ENCODE measurements at regions not wholly inside any gene's neighbourhood (a gene's known extent, or its start where the extent isn't known, plus 50 kb on each side); places are given as distances from the start of the nearest gene placed in this dataset.

DNA sequence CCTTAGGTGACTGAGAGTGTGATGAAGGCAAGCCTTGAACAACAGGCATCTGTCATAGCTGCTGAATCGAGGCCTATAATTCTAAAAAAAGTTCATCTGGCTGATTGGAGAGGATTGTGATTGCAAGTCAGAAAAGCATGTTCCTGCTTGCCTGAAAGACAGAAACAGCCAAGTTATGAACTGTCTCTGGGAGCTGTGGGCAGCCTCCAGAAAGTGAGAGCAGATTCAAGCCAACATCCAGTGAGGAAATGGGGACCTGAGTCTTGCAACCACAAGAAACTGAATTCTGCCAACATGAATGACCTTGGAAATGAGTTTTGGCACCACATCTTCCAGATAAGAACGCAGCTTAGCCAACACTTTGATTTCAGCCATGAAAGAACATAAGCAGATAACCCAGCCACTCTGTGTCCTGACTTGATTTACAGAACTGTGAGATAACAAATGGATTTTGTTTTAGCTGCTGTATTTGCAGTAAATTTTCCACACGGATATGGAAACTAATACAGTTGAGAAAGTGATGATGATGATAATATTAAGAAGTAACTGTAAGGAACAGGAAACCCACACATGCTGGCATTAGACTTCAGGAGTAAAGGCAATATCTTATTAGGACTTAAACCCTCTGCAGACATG is 240.3 kb upstream of the NDST3 start:
- intact Hi-C loops (cut with micrococcal nuclease), result no loop called here

- intact Hi-C loops (cut with micrococcal nuclease), result no loop called here
Observed at GRCh38 chr4:117796677-117797076, 237.6 kb upstream of the NDST3 start.

- intact Hi-C loops (cut with micrococcal nuclease), result no loop called here
Observed at GRCh38 chr4:117800636-117801035, 233.7 kb upstream of the NDST3 start.

GRCh38 chr4:117801756-117802155 is 232.5 kb upstream of the NDST3 start:
- intact Hi-C loops (cut with micrococcal nuclease), result no loop called here

DNA sequence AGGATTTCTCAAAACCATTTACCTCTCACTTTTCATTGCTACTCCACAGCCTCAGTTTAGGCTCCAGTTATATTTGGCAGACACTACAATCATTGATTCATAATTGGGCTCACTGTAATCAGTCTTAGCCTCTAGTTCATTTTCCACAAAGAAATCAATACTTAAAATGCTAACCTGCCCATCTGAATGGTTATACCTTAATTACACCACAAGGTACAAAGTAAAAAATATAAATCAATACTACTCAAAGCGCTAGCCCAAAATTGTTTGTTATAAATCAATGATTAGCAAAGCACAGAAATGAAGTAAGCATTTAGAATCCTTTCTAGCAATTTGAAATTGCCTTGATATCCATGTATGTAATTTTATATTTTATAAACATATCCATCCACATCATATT is 222.6 kb upstream of the NDST3 start:
- intact Hi-C loops (cut with micrococcal nuclease), result no loop called here

DNA sequence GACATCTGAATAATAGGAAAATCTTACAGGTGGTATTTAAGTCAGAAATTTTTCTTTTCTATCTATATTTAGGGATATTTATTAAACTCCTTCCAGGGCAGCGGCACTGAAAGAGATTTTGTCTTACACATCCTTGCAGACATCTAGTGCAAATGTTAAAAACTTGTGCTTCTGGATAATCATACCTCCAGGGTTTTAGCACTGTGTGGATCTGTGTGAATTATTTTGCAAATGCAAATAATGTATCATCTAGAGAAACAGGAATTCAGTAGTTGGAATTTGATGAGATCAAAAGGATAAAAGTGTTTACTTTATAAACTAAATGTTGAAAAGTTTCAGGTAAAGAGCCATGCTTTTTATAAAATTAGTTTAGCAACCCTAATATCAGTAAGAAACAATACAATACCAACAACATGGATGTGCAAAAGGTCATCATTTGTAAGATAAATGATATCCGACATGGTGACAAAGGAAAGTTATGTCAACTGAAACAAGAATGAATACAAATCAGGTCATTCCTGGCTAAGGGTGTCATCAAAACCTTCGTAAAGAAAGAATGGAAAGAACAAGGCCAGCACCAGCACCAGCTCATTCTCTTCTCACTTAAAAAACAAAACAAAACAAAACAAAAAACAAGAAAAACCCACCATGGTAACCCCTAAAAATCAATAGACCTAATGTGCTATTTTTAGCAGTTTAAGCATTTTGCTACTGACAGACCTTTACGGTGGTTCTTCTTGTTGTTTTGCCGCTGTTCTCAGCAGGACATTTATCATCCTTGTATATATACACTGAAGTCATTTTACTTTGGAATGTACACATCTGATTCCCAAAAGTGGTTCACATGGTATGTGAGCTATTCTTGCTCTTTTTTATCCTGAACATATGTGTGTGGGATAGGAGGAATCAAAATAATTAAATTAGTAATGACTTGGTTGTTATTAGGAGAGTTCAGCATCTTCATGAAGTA is 219.7 kb upstream of the NDST3 start:
- intact Hi-C loops (cut with micrococcal nuclease), result no loop called here

DNA sequence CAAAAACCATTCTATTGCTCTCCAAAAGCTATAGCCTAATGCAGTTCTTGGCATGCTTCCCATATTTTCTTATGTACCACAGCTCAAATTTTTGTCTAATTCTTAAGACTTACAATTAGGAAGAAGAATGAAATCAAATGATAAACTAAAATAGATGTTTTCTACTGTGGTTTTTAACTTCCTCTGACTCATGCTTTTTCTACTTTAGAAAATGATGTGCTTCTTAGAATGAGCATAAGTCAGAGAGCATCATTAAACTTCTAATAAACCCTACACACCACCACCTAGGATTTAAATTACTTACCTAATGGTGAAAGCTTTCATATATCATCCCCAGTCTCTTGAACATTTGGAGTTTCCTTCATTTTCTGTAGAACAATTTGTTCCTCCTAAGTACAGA is 217.0 kb upstream of the NDST3 start:
- intact Hi-C loops (cut with micrococcal nuclease), result no loop called here

GRCh38 chr4:117821834-117822233 is 212.5 kb upstream of the NDST3 start:
- intact Hi-C loops (cut with micrococcal nuclease), result no loop called here

DNA sequence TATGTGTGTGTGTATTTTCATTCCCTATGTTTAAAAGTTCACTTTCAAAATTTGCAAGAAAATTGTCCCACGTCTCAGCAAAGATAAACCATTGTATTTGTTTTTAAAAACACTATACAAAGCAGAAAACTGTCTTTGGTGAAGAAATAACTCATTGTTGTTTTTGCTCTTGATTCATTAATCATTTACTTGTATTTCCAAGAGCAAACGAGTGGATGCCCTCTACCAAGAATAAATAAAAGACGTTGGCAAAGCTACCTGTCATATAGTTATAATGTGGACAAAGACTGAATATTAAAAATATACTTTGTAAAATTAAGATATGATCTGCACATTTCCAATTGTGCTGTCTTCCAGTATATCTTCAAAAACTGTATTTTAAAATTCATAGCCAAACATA is 210.9 kb upstream of the NDST3 start:
- intact Hi-C loops (cut with micrococcal nuclease), result no loop called here

DNA sequence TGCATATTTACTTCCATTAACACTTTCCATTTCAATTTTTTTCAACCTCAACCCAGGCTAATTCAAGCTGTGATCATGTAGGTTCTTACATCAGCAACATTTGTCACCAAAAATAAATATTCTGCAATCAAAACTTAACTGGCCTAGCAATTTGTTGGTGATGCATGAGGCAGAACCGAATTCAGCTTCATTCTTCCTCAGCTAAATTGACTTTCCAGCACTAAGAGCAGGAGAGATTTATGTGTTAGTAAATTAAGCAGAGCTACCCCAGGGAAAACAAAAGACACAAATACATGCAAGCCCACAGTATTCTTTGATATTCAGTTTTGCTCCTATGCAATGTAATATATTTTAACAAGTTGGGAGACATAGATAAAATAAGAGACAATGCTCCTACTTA is 208.7 kb upstream of the NDST3 start:
- intact Hi-C loops (cut with micrococcal nuclease), result no loop called here

- intact Hi-C loops (cut with micrococcal nuclease), result no loop called here
Observed at GRCh38 chr4:117831060-117831683, 203.1 kb upstream of the NDST3 start.

- intact Hi-C loops (cut with micrococcal nuclease), result no loop called here
Observed at GRCh38 chr4:117835566-117835965, 198.7 kb upstream of the NDST3 start.

GRCh38 chr4:117844594-117844993 is 189.7 kb upstream of the NDST3 start:
- intact Hi-C loops (cut with micrococcal nuclease), result no loop called here

DNA sequence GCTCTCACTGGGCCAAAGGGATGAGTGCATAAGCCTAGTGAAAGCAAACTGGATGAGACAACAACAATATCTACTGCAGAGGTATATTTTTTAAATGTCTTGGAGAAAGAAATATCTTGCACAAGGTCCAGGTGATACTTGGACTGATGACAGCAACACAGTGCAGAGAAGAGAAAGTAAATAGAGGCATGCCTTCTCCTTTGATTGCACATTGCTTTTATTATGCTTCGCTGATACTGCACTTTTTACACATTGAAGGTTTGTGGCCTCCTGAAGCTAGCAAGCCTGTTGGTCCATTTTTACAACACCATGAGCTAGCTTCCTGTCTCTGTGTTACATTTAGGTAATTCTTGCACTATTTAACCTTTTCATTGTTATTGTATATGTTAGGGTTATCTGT is 189.0 kb upstream of the NDST3 start:
- intact Hi-C loops (cut with micrococcal nuclease), result no loop called here

GRCh38 chr4:117847849-117848248 is 186.4 kb upstream of the NDST3 start:
- intact Hi-C loops (cut with micrococcal nuclease), result no loop called here

DNA sequence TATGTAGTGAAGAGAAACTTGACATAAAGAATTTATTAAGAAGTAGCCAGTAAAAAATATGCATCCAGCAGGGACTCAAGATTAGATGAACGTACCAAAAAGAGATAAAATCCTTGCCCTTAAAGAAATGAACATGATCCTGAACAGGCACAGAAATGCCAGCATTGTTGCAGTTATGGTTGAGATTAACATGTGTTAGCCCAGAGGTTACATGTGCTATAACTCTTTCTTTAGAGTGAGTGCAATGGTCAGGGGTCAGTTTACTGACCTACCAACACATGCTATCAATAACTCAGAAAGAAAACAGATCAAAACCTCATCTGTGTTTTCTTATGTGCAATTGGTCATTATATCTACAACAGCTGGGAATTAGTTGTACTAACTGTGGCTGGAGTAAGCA is 166.1 kb upstream of the NDST3 start:
- intact Hi-C loops (cut with micrococcal nuclease), result no loop called here

GRCh38 chr4:117873779-117874178 is 160.5 kb upstream of the NDST3 start:
- intact Hi-C loops (cut with micrococcal nuclease), result no loop called here

DNA sequence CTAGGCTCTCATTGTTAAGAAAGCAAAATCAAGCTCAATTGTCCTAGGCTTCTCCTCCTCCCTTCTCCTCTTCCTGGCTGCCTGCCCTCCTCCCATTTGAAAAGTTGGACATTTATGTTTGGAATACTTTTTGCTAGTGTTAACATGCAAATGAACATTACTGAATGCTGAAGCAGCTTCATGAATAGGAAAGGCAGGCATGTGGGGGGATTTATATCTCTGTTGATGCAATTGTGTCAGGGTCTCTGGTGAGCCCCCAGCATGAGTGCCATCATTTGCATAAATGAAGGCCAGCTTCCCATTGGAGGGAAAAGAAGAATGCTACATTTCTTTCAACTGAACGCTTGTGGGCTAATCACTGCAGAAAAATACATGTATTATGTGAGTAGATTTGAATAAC is 160.1 kb upstream of the NDST3 start:
- intact Hi-C loops (cut with micrococcal nuclease), result no loop called here

DNA sequence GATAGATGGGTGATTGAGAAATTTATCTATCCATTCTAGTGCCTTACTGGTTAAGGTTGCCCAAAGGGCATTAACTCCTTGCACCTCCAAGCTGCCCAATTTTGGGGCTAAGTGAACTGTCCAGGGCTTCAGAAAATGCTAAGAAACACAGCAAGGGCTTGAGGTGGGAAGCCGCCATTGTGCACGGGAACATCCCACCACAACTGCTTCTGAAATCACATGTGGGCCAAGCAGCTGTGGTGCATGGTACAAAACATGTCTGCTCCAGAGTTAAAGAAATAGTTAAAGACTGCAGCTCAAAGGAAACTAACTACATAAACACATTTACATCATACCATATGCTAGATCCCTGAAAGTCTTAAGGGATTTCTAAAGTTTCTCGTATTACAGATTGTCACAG is 144.3 kb upstream of the NDST3 start:
- intact Hi-C loops (cut with micrococcal nuclease), result no loop called here

DNA sequence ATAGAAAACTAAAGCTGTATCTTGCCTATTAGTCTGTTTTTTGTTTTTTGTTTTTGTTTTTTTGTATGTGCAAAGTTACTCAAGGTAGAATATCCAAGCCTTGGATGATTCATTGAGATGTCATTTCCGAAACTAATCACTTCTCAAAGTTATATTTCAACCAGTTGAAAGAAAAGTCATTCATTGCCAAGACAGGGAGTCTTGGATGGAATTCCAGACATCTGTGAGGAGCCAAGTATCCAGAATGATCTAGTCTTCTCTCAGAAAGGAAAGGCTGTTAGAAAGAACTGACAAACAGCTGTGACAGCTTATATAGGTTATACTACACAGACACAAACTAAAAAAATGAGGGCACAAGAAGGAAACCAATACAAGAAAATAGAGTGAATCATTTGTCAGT is 141.1 kb upstream of the NDST3 start:
- intact Hi-C loops (cut with micrococcal nuclease), result no loop called here

DNA sequence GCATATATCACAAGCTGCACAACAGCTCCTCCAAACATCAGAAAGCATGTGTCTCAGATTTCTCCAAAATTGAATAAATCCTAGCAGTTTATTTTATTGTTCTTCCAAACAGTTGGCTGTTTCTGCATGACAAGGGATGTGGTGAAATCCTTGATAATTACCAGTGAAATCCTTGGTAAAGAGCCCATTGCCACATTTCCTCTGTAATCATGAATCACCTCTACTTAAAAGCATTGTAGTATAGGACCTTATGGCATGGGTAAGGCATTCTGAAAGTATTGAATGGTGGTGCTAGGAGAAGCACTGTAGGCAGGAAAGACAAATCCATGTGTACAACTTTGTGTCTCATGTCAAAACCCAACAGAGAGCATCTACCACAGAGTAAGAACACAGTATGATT is 135.8 kb upstream of the NDST3 start:
- intact Hi-C loops (cut with micrococcal nuclease), result no loop called here

GRCh38 chr4:117900832-117901231 is 133.5 kb upstream of the NDST3 start:
- intact Hi-C loops (cut with micrococcal nuclease), result no loop called here

Measured in T-helper 2 cell treated with Interferon-gamma antibody and Interleukin-4, amounts not matched to agents 100 ng/mL and 5 ng/mL, for 36 hours (primary cell).